Right lobe of liver (tissue), 6 donors: ENCODE measurements at regions not wholly inside any gene's neighbourhood (a gene's known extent, or its start where the extent isn't known, plus 50 kb on each side); places are given as distances from the start of the nearest gene placed in this dataset.

Source experiments
- ATAC-seq, 4 donors: fragments of 200-7000 bp; cut with Tn5 transposase; one replicate each; pipeline ENCODE4 v1.9.1; 2020; ENCODE audit warnings: mild to moderate bottlenecking in 4 of 4, moderate library complexity in 4 of 4
- DNase-seq, 3 donors: peaks; one replicate each; pipeline ENCODE4 v3.0.0-alpha.2; 2020
- H3K27ac ChIP-seq, 3 donors: fragments of 200-600 bp; one replicate each; pipeline ENCODE4 v1.8.0; 2022
- H3K27me3 ChIP-seq, 2 donors: fragments of 200-600 bp; one replicate each; pipeline ENCODE4 v1.8.0; 2022
- H3K36me3 ChIP-seq, 4 donors: fragments of 200-600 bp; sonication (generic) in 1 of 4; one replicate each; pipeline versions ENCODE4 v1.5.1 to v1.8.0; 2017 to 2022; ENCODE audit warnings: control low read depth in 1 of 4
- H3K4me1 ChIP-seq, 4 donors: fragments of 200-600 bp; sonication (generic) in 1 of 4; one replicate each; pipeline versions ENCODE4 v1.5.1 to v1.8.0; 2017 to 2022; ENCODE audit warnings: control low read depth in 1 of 4
- H3K4me3 ChIP-seq, 3 donors: fragments of 200-600 bp; one replicate each; pipeline ENCODE4 v1.8.0; 2022
- H3K9me3 ChIP-seq, 4 donors: fragments of 200-600 bp; sonication (generic) in 1 of 4; one replicate each; pipeline versions ENCODE4 v1.5.1 to v1.8.0; 2017 to 2022; ENCODE audit warnings: control low read depth in 1 of 4
- CTCF ChIP-seq, 4 donors: fragments of 200-600 bp in 3 of 4; fragments of 450-650 bp in 1 of 4; IDR thresholded peaks; one replicate each; pipeline versions ENCODE4 v1.5.1 to v1.8.0; 2016 to 2022; ENCODE audit warnings: antibody characterized with exemption in 4 of 4, mild to moderate bottlenecking in 2 of 4
- POLR2A ChIP-seq: fragments of 450-650 bp; IDR thresholded peaks from one replicate; pipeline ENCODE4 v1.6.1; 2017; ENCODE audit warnings: antibody characterized with exemption, mild to moderate bottlenecking
- WGBS: methylation state at CpG from one replicate; pipeline ENCODE4 v1.1.6; 2018; ENCODE audit warnings: low coverage, low lambda C conversion rate; ENCODE audit not compliant: insufficient coverage; ENCODE audit errors: missing lambda C conversion rate; 5-methylcytosine and 5-hydroxymethylcytosine counted together
- intact Hi-C, 2 donors: fragments of 100-400 bp; cut with DNase I; formaldehyde crosslinking; loops; one replicate each; pipeline versions ENCODE4 v1.11.2 to v1.14.1; 2022
- donor health status: DM: no; HTN: yes; CAD: no.
- donor health status: DM: no; HTN: no; CAD: no.
- donor health status: DM: no; HTN: no; CAD: no.
- donor health status: DM: no; HTN: yes; CAD: no.
- donor health status: DM: no; HTN: yes; CAD: no.

GRCh38 chr13:21228738-21229137 lies 52.3 kb downstream of the MRPL57 start:
- Histone ChIP-seq H3K4me1 (no peaks in the 10 kb centered on the region), H3K36me3 (no peaks in the 10 kb centered on the region), H3K27me3 (no peaks in the 10 kb centered on the region), H3K4me3 (no peak overlapping the region), H3K27ac (no peak overlapping the region), H3K9me3 (no peaks in the 10 kb centered on the region)
- WGBS, result 94% methylated on average over 2 of the region's 3 CpGs
- DNase-seq, result no peak
- TF ChIP-seq CTCF (IDR thresholded peaks at IDR 0.05) (no peak), POLR2A (no peak)
- ATAC-seq, result no peak
- intact Hi-C loops, result no loop called here

- Histone ChIP-seq H3K27ac (no peak overlapping the region), H3K36me3 (no peaks in the 10 kb centered on the region), H3K27me3 (no peaks in the 10 kb centered on the region), H3K4me1 (no peaks in the 10 kb centered on the region), H3K4me3 (no peak overlapping the region), H3K9me3 (no peaks in the 10 kb centered on the region)
- intact Hi-C loops, result no loop called here
- ATAC-seq (no peak), DNase-seq (no peak)
- TF ChIP-seq CTCF (IDR thresholded peaks at IDR 0.05) (no peak), POLR2A (no peak)
- whole genome bisulfite sequencing, result 80% methylated on average over 7 of the region's 7 CpGs
Observed at GRCh38 chr13:21229241-21230024, 53.0 kb downstream of the MRPL57 start.

DNA sequence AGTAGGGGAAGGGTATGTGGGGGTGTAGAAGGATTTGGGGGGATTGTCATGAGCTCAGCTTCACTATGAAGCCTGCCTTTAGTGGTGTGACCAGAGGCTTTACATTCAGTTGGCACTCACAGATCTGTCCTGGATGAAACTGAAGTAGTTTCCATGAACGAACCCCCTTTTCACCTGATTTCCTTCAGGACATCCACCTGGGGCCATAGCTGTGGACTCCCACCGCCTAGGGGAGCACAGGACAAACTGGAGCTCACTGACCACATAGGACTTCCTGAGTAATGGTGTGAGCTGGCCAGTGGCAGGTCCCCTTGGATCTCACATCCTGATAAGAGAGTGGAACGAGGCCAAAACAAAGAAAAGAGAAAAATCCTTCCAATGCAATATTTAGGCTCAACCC lies 54.1 kb downstream of the MRPL57 start:
- intact Hi-C loops, result no loop called here
- WGBS, result 36% methylated on average over 2 of the region's 3 CpGs
- ATAC-seq, result no peak
- DNase-seq, result no peak
- Histone ChIP-seq H3K27ac (no peak overlapping the region), H3K9me3 (no peaks in the 10 kb centered on the region), H3K4me1 (no peaks in the 10 kb centered on the region), H3K4me3 (no peak overlapping the region), H3K27me3 (no peaks in the 10 kb centered on the region), H3K36me3 (no peaks in the 10 kb centered on the region)
- TF ChIP-seq POLR2A (no peak), CTCF (IDR thresholded peaks at IDR 0.05) (no peak)

- Histone ChIP-seq H3K27me3 (no peaks in the 10 kb centered on the region), H3K36me3 (no peaks in the 10 kb centered on the region), H3K27ac (no peak overlapping the region), H3K4me3 (no peak overlapping the region), H3K4me1 (no peaks in the 10 kb centered on the region), H3K9me3 (no peaks in the 10 kb centered on the region)
- intact Hi-C loops, result no loop called here
- ATAC-seq (no peak), DNase-seq (no peak)
- TF ChIP-seq POLR2A (no peak), CTCF (IDR thresholded peaks at IDR 0.05) (no peak)
- 47% methylated on average over 2 of the region's 5 CpGs for WGBS
Observed at GRCh38 chr13:21231426-21231940, 55.0 kb downstream of the MRPL57 start.
